H9 (cell line): ENCODE measurements at regions not wholly inside any gene's neighbourhood (a gene's known extent, or its start where the extent isn't known, plus 50 kb on each side); places are given as distances from the start of the nearest gene placed in this dataset.

Experiments used
- DNase-seq: peaks from one replicate; pipeline ENCODE4 v3.0.0-alpha.2; 2017
- H2AFZ ChIP-seq: one replicate; pipeline ENCODE4 v1.6.1; 2013; ENCODE audit warnings: mild to moderate bottlenecking, low read length, control low read depth, moderate library complexity
- H2AK5ac ChIP-seq: 2 replicates; pipeline ENCODE4 v1.6.1; 2013; ENCODE audit warnings: low read length, control low read depth, mixed read lengths; ENCODE audit not compliant: insufficient read length
- H2BK120ac ChIP-seq: one replicate; pipeline ENCODE4 v1.6.1; 2013; ENCODE audit warnings: low read depth, mild to moderate bottlenecking, low read length, control low read depth, inconsistent platforms; ENCODE audit not compliant: poor library complexity, severe bottlenecking
- H2BK12ac ChIP-seq: 2 replicates; pipeline ENCODE4 v1.6.1; 2013; ENCODE audit warnings: low read length, control low read depth, mixed read lengths, low read depth; ENCODE audit not compliant: insufficient read length
- H2BK15ac ChIP-seq: 2 replicates; pipeline ENCODE4 v1.6.1; 2013; ENCODE audit warnings: low read depth, low read length, control low read depth
- H2BK20ac ChIP-seq: one replicate; pipeline ENCODE4 v1.6.1; 2013; ENCODE audit warnings: low read depth, mild to moderate bottlenecking, low read length, control low read depth, inconsistent platforms; ENCODE audit not compliant: poor library complexity, severe bottlenecking
- H2BK5ac ChIP-seq: 2 replicates; pipeline ENCODE4 v1.6.1; 2013; ENCODE audit warnings: low read length, control low read depth, mixed read lengths; ENCODE audit not compliant: insufficient read length
- H3K14ac ChIP-seq: 2 replicates; pipeline ENCODE4 v1.6.1; 2013; ENCODE audit warnings: low read length, control low read depth; ENCODE audit not compliant: insufficient read depth
- H3K18ac ChIP-seq: 2 replicates; pipeline ENCODE4 v1.6.1; 2013; ENCODE audit warnings: low read depth, mild to moderate bottlenecking, mixed read lengths, low read length, control low read depth; ENCODE audit not compliant: insufficient read length
- H3K23ac ChIP-seq: 2 replicates; pipeline ENCODE4 v1.6.1; 2013; ENCODE audit warnings: low read length, control low read depth, mixed read lengths, low read depth; ENCODE audit not compliant: insufficient read length
- H3K23me2 ChIP-seq: 2 replicates; pipeline ENCODE4 v1.6.1; 2013; ENCODE audit warnings: low read depth, mild to moderate bottlenecking, mixed read lengths, low read length, control low read depth; ENCODE audit not compliant: insufficient read length, poor library complexity, severe bottlenecking
- H3K27ac ChIP-seq: 2 replicates; pipeline ENCODE4 v1.5.1; 2013; ENCODE audit warnings: low read length, control low read depth, mixed read lengths, low read depth; ENCODE audit not compliant: insufficient read length
- H3K27me3 ChIP-seq: 2 replicates; pipeline ENCODE4 v1.6.1; 2013; ENCODE audit warnings: low read length, control low read depth, inconsistent platforms; ENCODE audit not compliant: insufficient read depth
- H3K4ac ChIP-seq: 2 replicates; pipeline ENCODE4 v1.6.1; 2013; ENCODE audit warnings: low read depth, mild to moderate bottlenecking, control low read depth, inconsistent platforms, low read length, moderate library complexity
- H3K4me1 ChIP-seq: 2 replicates; pipeline ENCODE4 v1.6.1; 2013; ENCODE audit warnings: low read length, control low read depth, inconsistent platforms; ENCODE audit not compliant: insufficient read depth
- H3K4me2 ChIP-seq: 2 replicates; pipeline ENCODE4 v1.6.1; 2013; ENCODE audit warnings: low read length, control low read depth, mixed read lengths; ENCODE audit not compliant: insufficient read length, insufficient read depth
- H3K56ac ChIP-seq: 2 replicates; pipeline ENCODE4 v1.6.1; 2013; ENCODE audit warnings: low read depth, mild to moderate bottlenecking, mixed read lengths, low read length, control low read depth; ENCODE audit not compliant: insufficient read length
- H3K79me1 ChIP-seq: 2 replicates; pipeline ENCODE4 v1.6.1; 2013; ENCODE audit warnings: low read depth, mild to moderate bottlenecking, moderate library complexity, low read length, control low read depth, inconsistent platforms; ENCODE audit not compliant: insufficient read depth, poor library complexity, severe bottlenecking
- H3K79me2 ChIP-seq: 2 replicates; pipeline ENCODE4 v1.6.1; 2013; ENCODE audit warnings: low read length, control low read depth, inconsistent platforms; ENCODE audit not compliant: insufficient read depth
- H3K9ac ChIP-seq: 2 replicates; pipeline ENCODE4 v1.6.1; 2013; ENCODE audit warnings: low read length, control low read depth, mixed read lengths; ENCODE audit not compliant: insufficient read length; ENCODE audit errors: extremely low read depth
- H3K9me3 ChIP-seq: one replicate; pipeline ENCODE4 v1.6.1; 2013; ENCODE audit warnings: low read depth, low read length, inconsistent platforms; ENCODE audit not compliant: control insufficient read depth
- H3T11ph ChIP-seq: one replicate; pipeline ENCODE4 v1.6.1; 2013; ENCODE audit warnings: mild to moderate bottlenecking, low read length, control low read depth, inconsistent platforms
- H4K20me1 ChIP-seq: one replicate; pipeline ENCODE4 v1.6.1; 2013; ENCODE audit not compliant: control insufficient read depth, insufficient read length, insufficient read depth
- H4K5ac ChIP-seq: 2 replicates; pipeline ENCODE4 v1.6.1; 2013; ENCODE audit warnings: low read depth, mild to moderate bottlenecking, mixed read lengths, low read length, control low read depth; ENCODE audit not compliant: insufficient read length
- H4K8ac ChIP-seq: replicated peaks from 2 replicates; pipeline ENCODE4 v1.6.1; 2013; ENCODE audit warnings: low read length, control low read depth, mixed read lengths, low read depth; ENCODE audit not compliant: insufficient read length
- H4K91ac ChIP-seq: 2 replicates; pipeline ENCODE4 v1.6.1; 2013; ENCODE audit warnings: low read depth, mild to moderate bottlenecking, moderate library complexity, mixed read lengths, low read length, control low read depth; ENCODE audit not compliant: insufficient read length
- H3K27ac Mint-ChIP-seq, 3 experiments: 2 replicates in 2 of 3; 3 replicates in 1 of 3; pipeline ENCODE4 v1.8.0; 2020 to 2021; ENCODE audit warnings: mixed read lengths in 3 of 3, mild to moderate bottlenecking in 1 of 3, moderate library complexity in 1 of 3
- H3K27me3 Mint-ChIP-seq: 2 replicates; pipeline ENCODE4 v1.8.0; 2021; ENCODE audit warnings: low read depth, mild to moderate bottlenecking, moderate library complexity, mixed read lengths
- H3K36me3 Mint-ChIP-seq, 3 experiments: 2 replicates in 2 of 3; 3 replicates in 1 of 3; pipeline ENCODE4 v1.8.0; 2020 to 2021; ENCODE audit warnings: low read depth in 3 of 3, mixed read lengths in 3 of 3; ENCODE audit not compliant: insufficient read depth in 1 of 3
- H3K4me1 Mint-ChIP-seq, 2 experiments: 2 replicates each; pipeline ENCODE4 v1.8.0; 2020; ENCODE audit warnings: mixed read lengths in 2 of 2
- H3K4me3 Mint-ChIP-seq, 2 experiments: 2 replicates in 1 of 2; 3 replicates in 1 of 2; pipeline ENCODE4 v1.8.0; 2020 to 2021; ENCODE audit warnings: mild to moderate bottlenecking in 2 of 2, mixed read lengths in 2 of 2, moderate library complexity in 1 of 2
- H3K9me3 Mint-ChIP-seq, 2 experiments: 2 replicates in 1 of 2; 3 replicates in 1 of 2; pipeline ENCODE4 v1.8.0; 2020; ENCODE audit warnings: mild to moderate bottlenecking in 2 of 2, mixed read lengths in 2 of 2, moderate library complexity in 1 of 2
- CTCF ChIP-seq: fragments of 200-600 bp; sonication (generic); conservative IDR thresholded peaks from 3 replicates; pipeline ENCODE4 v1.8.0; 2021; ENCODE audit warnings: antibody characterized with exemption, mild to moderate bottlenecking
- WGBS: extraction: QIAGEN DNeasy Blood & Tissue Kit; methylation state at CpG from one replicate; pipeline ENCODE4 v1.1.7; 2013; ENCODE audit warnings: missing lambda C conversion rate, low lambda C conversion rate, mixed read lengths; ENCODE audit not compliant: insufficient read length; ENCODE audit errors: extremely low coverage; 5-methylcytosine and 5-hydroxymethylcytosine counted together

GRCh38 chr12:5259523-5259922 lies 172.4 kb upstream of the NTF3 start:
- H3K4me3 Mint-ChIP-seq, result no peak overlapping the region
- DNase-seq, result no peak

More at GRCh38 chr12:5259523-5259922, 172.4 kb upstream of the NTF3 start:
- Histone ChIP-seq H2BK15ac (no peak overlapping the region), H3K4me2 (no peak overlapping the region), H4K8ac (no peak overlapping the region), H3K9me3 (no peaks in the 10 kb centered on the region), H2BK20ac (no peak overlapping the region), H2AK5ac (no peak overlapping the region), H3K18ac (no peak overlapping the region), H3K14ac (no peak overlapping the region), H3K27me3 (no peaks in the 10 kb centered on the region), H2AFZ (no peak overlapping the region), H3K79me1 (no peaks in the 10 kb centered on the region), H2BK12ac (no peak overlapping the region), H3K23ac (no peak overlapping the region), H3T11ph (no peak overlapping the region), H3K9ac (no peak overlapping the region), H3K27ac (no peak overlapping the region), H3K56ac (no peak overlapping the region), H2BK120ac (no peak overlapping the region), H2BK5ac (no peak overlapping the region), H4K5ac (no peak overlapping the region), H3K4ac (no peak overlapping the region), H4K91ac (no peak overlapping the region), H3K79me2 (no peaks in the 10 kb centered on the region), H4K20me1 (no peaks in the 10 kb centered on the region), H3K4me1 (no peaks in the 10 kb centered on the region; the same call in 1 of the 2 replicates), H3K23me2 (no peaks in the 10 kb centered on the region)
- no CpG with 5 or more reads among the region's 4 CpGs for WGBS
- Mint-ChIP-seq H3K9me3 (no peaks in the 10 kb centered on the region), H3K27ac (no peak overlapping the region), H3K4me1 (peaks cover 19% of the 10 kb centered on the region in 2 experiments), H3K36me3 (no peaks in the 10 kb centered on the region), H3K27me3 (no peaks in the 10 kb centered on the region; the same call in 1 of the 2 replicates)
- no peak for TF ChIP-seq CTCF
